ENCODE measurements at regions not wholly inside any gene's neighbourhood (a gene's known extent, or its start where the extent isn't known, plus 50 kb on each side); places are given as distances from the start of the nearest gene placed in this dataset.

GRCh38 chr21:43340491-43341377, 86.2 kb downstream of the SIK1 start:
- H3K4me3 ChIP-seq: no peak overlapping the region
- H3K36me3 ChIP-seq: no peaks in the 10 kb centered on the region
- DNase-seq: peak; percentile 67
- no peaks in the 10 kb centered on the region for H3K27me3 ChIP-seq
- no peaks in the 10 kb centered on the region for H3K9me3 ChIP-seq

DNA sequence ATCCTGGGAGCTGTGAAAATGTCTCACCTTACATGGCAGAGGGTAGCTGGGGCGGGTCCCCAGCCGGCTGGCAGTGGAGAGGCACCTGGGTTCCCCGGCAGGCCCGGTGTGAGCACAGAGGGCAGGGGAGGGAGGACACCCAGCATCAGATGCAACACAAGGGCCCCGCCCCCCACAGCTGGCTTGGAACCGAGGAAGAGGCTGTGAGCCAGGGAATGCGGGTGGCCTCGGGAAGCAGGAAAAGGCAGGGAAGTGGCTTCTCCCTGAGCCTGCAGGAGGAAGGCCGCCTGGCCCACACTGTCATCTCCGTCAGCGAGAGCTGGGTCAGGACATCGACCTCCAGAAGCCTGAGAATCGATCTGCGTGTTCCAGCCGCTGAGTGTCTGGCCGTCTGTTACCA, 87.3 kb downstream of the SIK1 start:
- Histone ChIP-seq H3K27me3 (no peaks in the 10 kb centered on the region), H3K9me3 (no peaks in the 10 kb centered on the region), H3K36me3 (no peaks in the 10 kb centered on the region), H3K4me3 (no peak overlapping the region)
- DNase-seq: no peak

DNA sequence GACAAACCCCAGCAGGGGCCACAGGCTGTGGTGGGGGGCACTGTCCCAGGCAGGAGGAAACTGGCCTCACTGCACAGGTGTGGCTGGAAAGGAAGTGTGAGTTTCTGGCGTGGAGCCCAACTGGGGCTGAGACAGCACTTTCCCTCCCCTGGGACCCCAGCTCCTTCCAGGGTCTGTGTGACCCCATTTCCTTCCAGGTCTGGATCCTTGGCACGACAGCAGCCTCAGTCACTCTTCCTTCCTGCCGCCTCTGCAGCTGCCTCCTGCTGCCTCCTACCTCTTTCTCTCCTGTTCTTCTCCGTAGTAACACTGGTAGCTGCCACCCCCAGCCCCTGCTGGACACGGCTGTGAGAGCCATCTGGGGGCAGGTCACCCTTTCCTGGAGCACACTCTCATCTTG, 88.0 kb downstream of the SIK1 start:
- Histone ChIP-seq H3K36me3 (no peaks in the 10 kb centered on the region), H3K9me3 (no peaks in the 10 kb centered on the region), H3K4me3 (no peak overlapping the region), H3K27me3 (no peaks in the 10 kb centered on the region)
- DNase-seq: no peak

GRCh38 chr21:43337901-43338655, 88.9 kb downstream of the SIK1 start:
- Histone ChIP-seq H3K36me3 (no peaks in the 10 kb centered on the region), H3K9me3 (no peaks in the 10 kb centered on the region), H3K4me3 (no peak overlapping the region), H3K27me3 (no peaks in the 10 kb centered on the region)
- no peak for DNase-seq

DNA sequence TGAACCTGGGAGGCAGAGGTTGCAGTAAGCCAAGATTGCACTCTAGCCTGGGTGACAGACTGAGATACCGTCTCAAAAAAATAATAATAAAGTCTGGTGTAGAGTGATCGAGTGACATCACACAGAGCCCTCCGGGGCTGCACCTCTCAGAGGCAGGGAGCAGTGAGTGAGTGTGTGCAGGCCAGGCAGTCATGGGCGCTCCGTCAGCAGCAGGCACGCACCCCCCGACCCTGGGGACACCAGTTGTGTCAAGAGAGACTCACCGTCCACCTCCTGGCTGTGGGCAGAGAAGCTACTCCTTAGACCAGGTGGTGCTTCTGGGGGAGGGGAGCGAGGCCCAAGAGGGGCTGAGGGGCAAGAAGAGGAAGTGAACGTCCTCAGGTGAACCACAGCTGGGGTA, 91.8 kb downstream of the SIK1 start:
- no peak for DNase-seq
- no peaks in the 10 kb centered on the region for H3K36me3 ChIP-seq
- H3K27me3 ChIP-seq: no peaks in the 10 kb centered on the region
- H3K4me3 ChIP-seq: no peak overlapping the region
- no peaks in the 10 kb centered on the region for H3K9me3 ChIP-seq

- no peaks in the 10 kb centered on the region for H3K9me3 ChIP-seq
- no peak for DNase-seq
- no peaks in the 10 kb centered on the region for H3K36me3 ChIP-seq
- no peak overlapping the region for H3K4me3 ChIP-seq
- no peaks in the 10 kb centered on the region for H3K27me3 ChIP-seq
Observed at GRCh38 chr21:43334214-43334958, 92.5 kb downstream of the SIK1 start.

DNA sequence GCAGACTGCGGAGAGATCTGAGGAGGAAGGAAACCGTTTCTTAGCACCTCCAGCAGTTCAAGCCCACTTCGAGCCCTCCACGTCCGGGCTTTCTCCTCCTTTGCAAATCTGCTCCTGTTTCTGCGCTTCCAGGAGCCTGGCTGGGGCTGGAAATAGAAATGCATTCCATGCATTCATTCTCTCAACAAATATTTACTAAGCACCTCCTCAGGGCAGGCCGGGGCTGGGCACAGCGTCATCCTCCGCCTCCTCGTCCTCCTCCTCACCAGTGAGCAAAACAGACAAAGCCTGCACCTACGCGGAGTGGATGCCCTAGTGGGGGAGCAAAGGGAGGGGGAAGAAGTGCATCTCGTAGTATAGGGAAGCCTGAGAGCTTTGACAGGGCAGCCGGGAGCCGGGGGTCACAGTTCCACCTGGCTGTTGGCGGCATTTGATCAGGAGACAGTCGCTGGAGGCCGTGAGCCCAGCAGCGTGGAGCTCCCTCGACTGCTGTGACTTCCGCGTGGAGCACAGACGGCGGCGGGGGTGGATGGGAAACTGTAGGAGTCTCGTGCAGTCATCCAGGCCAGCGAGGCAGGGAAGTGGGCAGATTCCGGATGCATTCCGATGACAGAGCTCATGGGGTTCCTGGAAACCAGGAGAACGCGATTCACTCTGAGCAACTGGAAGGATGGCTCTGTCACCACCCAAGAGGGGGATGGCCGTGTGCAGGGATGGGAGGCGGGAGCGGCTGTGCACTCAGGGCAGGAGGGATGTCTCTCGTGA, 93.5 kb downstream of the SIK1 start:
- H3K9me3 ChIP-seq: no peaks in the 10 kb centered on the region
- no peaks in the 10 kb centered on the region for H3K27me3 ChIP-seq
- no peak overlapping the region for H3K4me3 ChIP-seq
- H3K36me3 ChIP-seq: no peaks in the 10 kb centered on the region
- DNase-seq: peak; percentile 54

GRCh38 chr21:43332861-43333297, 94.1 kb downstream of the SIK1 start:
- Histone ChIP-seq H3K9me3 (no peaks in the 10 kb centered on the region), H3K36me3 (no peaks in the 10 kb centered on the region), H3K4me3 (no peak overlapping the region), H3K27me3 (no peaks in the 10 kb centered on the region)
- DNase-seq: no peak

GRCh38 chr21:43331962-43332828, 94.7 kb downstream of the SIK1 start:
- DNase-seq: peak; percentile 35
- Histone ChIP-seq H3K4me3 (no peak overlapping the region), H3K27me3 (no peaks in the 10 kb centered on the region), H3K9me3 (no peaks in the 10 kb centered on the region), H3K36me3 (no peaks in the 10 kb centered on the region)

DNA sequence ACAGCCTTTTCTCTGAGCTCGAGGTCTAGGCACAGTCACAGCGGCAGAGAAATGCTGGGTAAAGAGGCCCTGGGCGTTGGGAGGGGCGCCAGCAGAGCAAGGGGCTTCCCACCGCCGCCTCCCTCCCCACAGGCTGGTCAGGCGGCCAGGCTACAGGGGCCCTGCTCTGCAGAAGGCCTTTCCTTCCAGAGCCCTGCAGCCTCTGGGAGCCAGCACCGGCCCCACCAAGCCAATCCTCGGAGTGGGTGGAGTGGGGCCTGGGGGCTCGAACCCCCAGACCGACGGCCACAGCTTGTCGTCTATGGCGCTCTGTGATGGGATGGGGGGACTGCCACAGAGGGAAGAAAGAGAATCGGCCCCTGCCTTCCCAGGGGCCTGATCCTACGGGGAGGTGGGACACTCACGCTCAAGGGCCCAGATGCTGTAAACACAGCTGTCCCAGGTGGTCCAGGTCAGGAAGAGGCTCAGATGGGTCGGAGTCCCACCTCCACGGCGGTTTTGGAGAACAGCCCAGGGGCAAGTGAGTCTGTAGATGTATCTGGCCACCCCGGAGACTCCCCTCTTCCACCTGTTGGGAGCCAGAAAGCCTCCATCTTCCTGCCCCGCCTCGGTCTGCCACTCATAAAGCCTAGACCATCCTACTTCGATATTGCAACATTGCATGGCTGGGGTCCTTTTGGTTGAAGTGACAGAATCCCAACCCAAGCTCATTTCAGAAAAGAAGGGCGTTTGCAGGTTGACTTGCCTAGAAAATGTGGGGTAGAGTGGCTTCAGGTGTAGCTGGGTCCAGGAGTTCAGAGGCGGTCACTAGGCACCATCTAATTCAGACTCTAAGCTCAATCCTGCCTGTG, 95.6 kb downstream of the SIK1 start:
- no peaks in the 10 kb centered on the region for H3K27me3 ChIP-seq
- no peak overlapping the region for H3K4me3 ChIP-seq
- H3K9me3 ChIP-seq: no peaks in the 10 kb centered on the region
- no peaks in the 10 kb centered on the region for H3K36me3 ChIP-seq
- no peak for DNase-seq

- Histone ChIP-seq H3K9me3 (no peaks in the 10 kb centered on the region), H3K4me3 (no peak overlapping the region), H3K36me3 (no peaks in the 10 kb centered on the region), H3K27me3 (no peaks in the 10 kb centered on the region)
- DNase-seq: no peak
Observed at GRCh38 chr21:43330306-43330881, 96.5 kb downstream of the SIK1 start.

- Histone ChIP-seq H3K9me3 (no peaks in the 10 kb centered on the region), H3K27me3 (no peaks in the 10 kb centered on the region), H3K36me3 (no peaks in the 10 kb centered on the region), H3K4me3 (no peak overlapping the region)
- DNase-seq: no peak
Observed at GRCh38 chr21:43329711-43330269, 97.1 kb downstream of the SIK1 start.

DNA sequence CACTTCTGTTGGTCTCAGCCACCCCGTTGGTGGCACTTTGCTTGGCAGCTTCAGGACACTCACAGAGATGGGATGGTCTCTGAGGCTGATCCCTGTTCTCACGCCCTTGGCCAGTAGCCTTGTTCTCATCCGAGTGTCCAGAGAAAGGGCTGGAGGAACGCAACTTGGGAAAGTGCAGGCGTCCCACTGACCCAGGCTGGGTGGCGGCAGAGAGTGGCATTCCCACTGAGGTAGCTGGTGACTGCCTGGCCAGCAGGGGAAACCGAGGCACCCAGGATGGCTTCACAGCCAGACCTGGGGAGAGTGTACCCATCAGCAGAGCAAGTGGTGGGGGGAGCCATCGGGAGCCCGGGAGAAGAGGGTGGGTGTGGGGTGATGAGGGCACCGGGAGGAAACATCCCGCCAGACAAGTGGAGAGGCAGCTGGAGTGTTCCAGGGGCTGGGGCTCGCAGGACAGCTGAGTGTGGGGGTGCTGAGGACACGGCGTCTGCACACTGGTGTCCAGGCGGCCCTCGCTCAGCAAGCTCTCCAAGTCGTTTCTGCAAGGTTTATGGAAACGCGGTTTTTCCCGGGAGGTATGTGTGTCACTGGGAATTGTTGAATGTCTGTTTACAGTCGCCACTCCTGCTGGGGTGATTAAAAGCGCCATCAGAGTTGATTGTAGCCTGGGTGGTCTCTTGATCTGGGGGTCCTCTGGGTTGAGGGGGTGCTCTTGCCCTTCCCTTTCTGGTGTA, 97.8 kb downstream of the SIK1 start:
- Histone ChIP-seq H3K4me3 (no peak overlapping the region), H3K27me3 (no peaks in the 10 kb centered on the region), H3K9me3 (no peaks in the 10 kb centered on the region), H3K36me3 (no peaks in the 10 kb centered on the region)
- no peak for DNase-seq
